ENCODE measurements at regions not wholly inside any gene's neighbourhood (a gene's known extent, or its start where the extent isn't known, plus 50 kb on each side); places are given as distances from the start of the nearest gene placed in this dataset.

DNA sequence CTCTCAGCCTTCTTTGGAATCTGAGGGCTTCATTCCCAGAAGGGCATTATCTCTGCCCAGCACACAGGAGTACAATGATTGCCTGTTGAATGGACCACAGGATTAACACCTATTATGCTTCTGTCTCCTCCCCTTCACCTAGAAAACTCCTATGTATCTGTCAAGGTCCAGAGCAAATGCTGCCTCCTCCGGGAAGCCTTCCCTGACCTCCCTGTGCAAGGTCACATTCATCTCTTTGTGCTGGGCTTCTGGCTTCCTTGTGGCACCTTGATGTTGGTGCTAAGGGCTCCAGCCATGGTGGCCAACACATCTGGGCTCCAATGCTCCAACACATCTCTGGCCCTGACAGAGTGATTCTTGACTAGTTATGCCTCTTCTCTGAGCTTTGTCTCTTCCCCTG, 49.9 kb upstream of the ATP2B2 start:
- no peaks in the 10 kb centered on the region for H3K9me3 ChIP-seq
- H3K36me3 ChIP-seq: no peaks in the 10 kb centered on the region
- H3K4me1 ChIP-seq: no peaks in the 10 kb centered on the region
- H3K27ac ChIP-seq: no peak overlapping the region
- H3K4me3 ChIP-seq: no peak overlapping the region
- no peak for DNase-seq
- no peaks in the 10 kb centered on the region for H3K27me3 ChIP-seq
- TF ChIP-seq POLR2A (IDR thresholded peaks at IDR 0.05): no peak
- TF ChIP-seq, protein P1, sequence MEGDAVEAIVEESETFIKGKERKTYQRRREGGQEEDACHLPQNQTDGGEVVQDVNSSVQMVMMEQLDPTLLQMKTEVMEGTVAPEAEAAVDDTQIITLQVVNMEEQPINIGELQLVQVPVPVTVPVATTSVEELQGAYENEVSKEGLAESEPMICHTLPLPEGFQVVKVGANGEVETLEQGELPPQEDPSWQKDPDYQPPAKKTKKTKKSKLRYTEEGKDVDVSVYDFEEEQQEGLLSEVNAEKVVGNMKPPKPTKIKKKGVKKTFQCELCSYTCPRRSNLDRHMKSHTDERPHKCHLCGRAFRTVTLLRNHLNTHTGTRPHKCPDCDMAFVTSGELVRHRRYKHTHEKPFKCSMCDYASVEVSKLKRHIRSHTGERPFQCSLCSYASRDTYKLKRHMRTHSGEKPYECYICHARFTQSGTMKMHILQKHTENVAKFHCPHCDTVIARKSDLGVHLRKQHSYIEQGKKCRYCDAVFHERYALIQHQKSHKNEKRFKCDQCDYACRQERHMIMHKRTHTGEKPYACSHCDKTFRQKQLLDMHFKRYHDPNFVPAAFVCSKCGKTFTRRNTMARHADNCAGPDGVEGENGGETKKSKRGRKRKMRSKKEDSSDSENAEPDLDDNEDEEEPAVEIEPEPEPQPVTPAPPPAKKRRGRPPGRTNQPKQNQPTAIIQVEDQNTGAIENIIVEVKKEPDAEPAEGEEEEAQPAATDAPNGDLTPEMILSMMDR (IDR thresholded peaks at IDR 0.05): no peak

- H3K27me3 ChIP-seq: no peaks in the 10 kb centered on the region
- H3K4me3 ChIP-seq: no peak overlapping the region
- H3K27ac ChIP-seq: no peak overlapping the region
- TF ChIP-seq POLR2A (IDR thresholded peaks at IDR 0.05): no peak
- TF ChIP-seq, protein P1 (IDR thresholded peaks at IDR 0.05): no peak
- no peaks in the 10 kb centered on the region for H3K9me3 ChIP-seq
- DNase-seq: no peak
- no peaks in the 10 kb centered on the region for H3K36me3 ChIP-seq
- H3K4me1 ChIP-seq: no peaks in the 10 kb centered on the region
Observed at GRCh38 chr3:10556312-10556711, 50.9 kb upstream of the ATP2B2 start.

DNA sequence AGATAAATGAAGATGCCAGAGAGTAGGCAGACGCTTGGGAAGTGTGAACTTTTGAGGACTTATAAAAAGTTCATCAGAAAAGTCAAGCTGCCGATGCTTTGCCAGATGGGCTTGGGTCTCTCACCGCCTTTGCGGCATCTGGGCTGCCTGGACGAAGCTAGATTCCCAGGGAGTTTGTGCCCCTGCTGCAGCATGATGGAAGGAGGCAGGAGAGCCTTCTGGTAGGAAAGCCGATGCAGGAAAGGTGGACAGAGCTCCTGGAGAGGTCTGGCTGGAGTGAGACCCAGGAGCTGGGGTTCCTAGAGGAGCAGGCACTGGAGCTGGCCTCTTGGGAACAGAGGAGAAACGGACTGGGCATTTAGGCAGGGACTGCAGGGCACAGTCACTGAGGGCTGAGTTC, 51.9 kb upstream of the ATP2B2 start:
- Histone ChIP-seq H3K4me1 (no peaks in the 10 kb centered on the region), H3K4me3 (no peak overlapping the region), H3K36me3 (no peaks in the 10 kb centered on the region), H3K9me3 (peaks cover 0 to 4% (median 0%) of the 10 kb centered on the region in 4 donors), H3K27ac (no peak overlapping the region), H3K27me3 (no peaks in the 10 kb centered on the region)
- TF ChIP-seq POLR2A (IDR thresholded peaks at IDR 0.05): no peak
- TF ChIP-seq, protein P1 (IDR thresholded peaks at IDR 0.05): no peak
- no peak for DNase-seq

GRCh38 chr3:10557781-10558373, 52.5 kb upstream of the ATP2B2 start:
- no peak for DNase-seq
- Histone ChIP-seq H3K4me3 (no peak overlapping the region), H3K27me3 (no peaks in the 10 kb centered on the region), H3K27ac (no peak overlapping the region), H3K36me3 (no peaks in the 10 kb centered on the region), H3K9me3 (peaks cover 0 to 4% (median 0%) of the 10 kb centered on the region in 4 donors), H3K4me1 (no peaks in the 10 kb centered on the region)
- TF ChIP-seq, protein P1 (IDR thresholded peaks at IDR 0.05): no peak
- no peak for TF ChIP-seq POLR2A (IDR thresholded peaks at IDR 0.05)

DNA sequence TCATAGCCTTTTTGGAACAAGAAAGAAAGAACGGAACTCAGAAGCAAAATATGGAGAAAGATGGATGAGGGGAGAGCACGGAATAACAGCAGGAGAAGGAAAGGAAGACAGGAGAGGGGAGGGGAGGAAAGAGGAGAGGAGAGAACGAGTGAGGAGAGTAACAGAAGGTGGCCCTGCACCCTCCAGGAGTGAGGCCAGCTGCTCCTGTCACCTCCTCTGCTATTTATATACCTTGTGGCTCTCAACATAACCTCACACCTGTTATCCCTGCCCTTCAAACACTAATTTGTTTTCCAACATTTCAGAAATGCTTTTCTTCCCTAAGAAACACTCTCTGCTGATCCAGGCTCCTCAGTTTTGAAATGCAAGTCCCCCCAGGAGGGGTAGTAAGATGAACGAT, 53.4 kb upstream of the ATP2B2 start:
- Histone ChIP-seq H3K4me1 (no peaks in the 10 kb centered on the region), H3K27ac (no peak overlapping the region), H3K36me3 (no peaks in the 10 kb centered on the region), H3K9me3 (peaks cover 0 to 4% (median 0%) of the 10 kb centered on the region in 4 donors), H3K4me3 (no peak overlapping the region), H3K27me3 (no peaks in the 10 kb centered on the region)
- no peak for TF ChIP-seq POLR2A (IDR thresholded peaks at IDR 0.05)
- TF ChIP-seq, protein P1 (IDR thresholded peaks at IDR 0.05): no peak
- DNase-seq: no peak

Data from Peyer's patch (tissue), 4 donors.